Breast epithelium (tissue), 3 donors: ENCODE measurements at regions not wholly inside any gene's neighbourhood (a gene's known extent, or its start where the extent isn't known, plus 50 kb on each side); places are given as distances from the start of the nearest gene placed in this dataset.

Experiments used
- CTCF ChIP-seq, 3 donors: fragments of 450-650 bp; IDR thresholded peaks; one replicate each; pipeline ENCODE4 v1.5.1; 2016 to 2017; ENCODE audit warnings: antibody characterized with exemption in 3 of 3, mild to moderate bottlenecking in 3 of 3, moderate library complexity in 3 of 3
- POLR2A ChIP-seq: fragments of 450-650 bp; IDR thresholded peaks from one replicate; pipeline ENCODE4 v1.6.1; 2016; ENCODE audit warnings: antibody characterized with exemption, mild to moderate bottlenecking, moderate library complexity

GRCh38 chr3:163362151-163362550 is 1716.1 kb downstream of the SI start:
- TF ChIP-seq CTCF (IDR thresholded peaks at IDR 0.05) (no peak), POLR2A (no peak)
